Stimulated activated CD8-positive, alpha-beta memory T cell treated with anti-CD3 and anti-CD28 coated beads, Interleukin-12 subunit alpha, Interleukin-12 subunit beta, amount 100 ng/mL, for 1 hour (primary cell): ENCODE measurements at regions not wholly inside any gene's neighbourhood (a gene's known extent, or its start where the extent isn't known, plus 50 kb on each side); places are given as distances from the start of the nearest gene placed in this dataset.
A peak's percentile ranks its signal among the peaks of the same experiment; 100 is the strongest.

Source experiments
- DNase-seq: peaks from one replicate; pipeline ENCODE4 v3.0.0-alpha.2; 2020; ENCODE audit warnings: low read depth

DNA sequence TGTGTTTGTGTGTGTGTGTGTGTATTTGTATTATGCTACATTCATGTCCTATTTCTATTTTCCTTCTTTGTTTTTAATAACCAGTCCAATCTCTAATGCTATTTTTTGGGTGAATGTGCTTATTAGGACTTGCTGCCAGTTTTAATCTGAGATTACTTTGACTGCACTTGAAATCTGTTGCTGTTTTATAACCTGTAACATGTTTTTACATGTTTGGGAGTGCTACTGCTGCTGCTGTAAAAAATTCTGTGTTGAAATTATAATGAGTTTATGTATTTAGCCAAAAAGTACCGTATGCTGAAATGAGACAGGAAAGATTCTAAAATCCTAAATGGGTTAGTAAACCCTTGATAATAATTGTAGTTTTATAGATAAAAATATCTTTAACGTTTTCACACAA, 104.7 kb upstream of the SSBP2 start:
- DNase-seq: no peak

GRCh38 chr5:81854915-81855314, 104.0 kb upstream of the SSBP2 start:
- no peak for DNase-seq

DNA sequence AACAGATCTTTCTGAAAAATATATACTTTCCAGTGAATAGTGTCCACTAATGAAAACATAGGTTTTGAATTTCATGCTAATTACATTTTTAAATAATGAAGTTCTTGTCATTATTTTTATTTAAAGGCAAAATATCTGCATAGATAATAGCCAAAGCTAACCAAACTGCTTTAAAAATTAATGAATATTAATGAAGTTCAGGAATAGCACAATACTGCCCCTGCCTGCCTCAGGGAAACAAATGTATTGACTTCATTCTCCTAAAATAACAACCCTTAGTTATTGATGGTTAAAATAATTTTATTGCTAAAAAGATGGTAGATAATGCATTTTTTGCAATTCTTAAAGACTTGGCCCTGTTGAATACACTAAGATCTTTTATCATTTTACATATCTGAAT, 103.6 kb upstream of the SSBP2 start:
- DNase-seq: no peak

- no peak for DNase-seq
Measured at GRCh38 chr5:81853030-81853357, 102.1 kb upstream of the SSBP2 start.

GRCh38 chr5:81852291-81853029, 101.6 kb upstream of the SSBP2 start:
- no peak for DNase-seq

- peak; percentile 77 for DNase-seq
Measured at GRCh38 chr5:81851481-81852178, 100.7 kb upstream of the SSBP2 start.

DNA sequence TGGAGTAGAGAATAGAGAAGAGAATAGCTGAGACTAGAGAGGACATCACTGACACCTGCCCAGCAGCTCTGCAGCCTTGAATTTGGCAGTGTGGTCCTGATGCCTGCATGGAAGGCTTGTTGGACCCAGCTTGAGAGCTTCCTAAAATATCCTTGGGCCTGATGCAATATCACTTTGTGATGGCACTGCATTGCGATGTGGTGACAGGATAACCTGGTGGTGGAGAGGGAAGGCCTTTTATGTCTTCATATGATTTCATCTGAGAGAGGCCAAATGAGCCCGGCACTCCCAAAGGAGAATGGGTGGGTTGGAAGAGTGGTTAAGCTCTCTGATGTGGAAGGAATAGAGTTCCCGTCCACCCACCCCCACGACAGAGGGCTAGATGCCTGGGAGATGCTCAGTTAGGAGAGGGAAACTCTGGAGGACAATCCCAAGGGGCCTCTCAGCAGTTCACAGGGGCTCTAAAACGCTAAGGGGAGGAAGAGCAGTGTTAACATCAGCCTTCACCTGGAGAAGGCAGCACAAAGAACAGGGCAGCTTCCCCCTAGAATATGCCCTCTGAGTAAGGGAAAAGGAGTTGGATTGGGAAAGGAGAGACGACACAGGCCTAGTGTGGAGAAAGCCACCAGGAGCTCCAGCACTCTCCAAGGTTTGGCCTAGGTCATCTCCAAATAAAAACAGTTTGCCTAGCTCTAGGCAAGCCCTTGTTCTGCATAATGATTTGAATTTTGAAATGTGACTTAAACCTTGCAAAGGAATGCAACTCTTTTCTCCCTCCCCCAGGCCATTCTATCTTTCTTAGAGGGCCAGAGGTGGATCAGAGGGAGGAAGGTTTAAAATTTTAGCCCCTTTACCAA, 99.8 kb upstream of the SSBP2 start:
- DNase-seq: no peak

DNA sequence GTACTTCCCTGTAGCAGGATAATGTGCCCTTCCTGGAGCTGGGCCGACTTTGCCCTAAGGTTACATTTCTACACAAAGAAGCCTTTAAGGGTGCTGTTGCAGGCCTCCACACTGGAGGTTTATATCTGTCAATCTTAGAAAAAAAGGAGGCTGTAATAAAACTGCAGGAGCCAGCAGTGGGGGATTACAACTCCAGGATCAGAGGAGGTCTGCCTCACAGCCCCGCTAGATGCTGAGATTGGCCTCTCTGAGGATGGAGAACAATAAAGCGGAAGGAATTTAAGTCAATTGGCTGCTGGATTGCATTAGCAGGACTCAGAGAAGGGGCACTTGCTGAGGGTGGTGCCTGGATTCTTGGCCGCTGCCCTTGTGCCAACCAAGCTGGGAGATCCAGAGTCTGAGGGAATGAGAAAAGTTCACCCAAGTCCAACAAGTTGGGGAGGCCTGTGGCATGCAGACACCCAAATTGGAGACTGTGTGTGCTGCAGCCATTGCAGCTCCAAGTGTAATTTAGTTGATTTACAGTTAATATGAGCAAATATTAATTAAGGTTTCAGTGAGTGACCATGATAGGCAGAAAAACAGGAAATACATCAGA, 99.0 kb upstream of the SSBP2 start:
- DNase-seq: no peak

GRCh38 chr5:81848362-81848880, 97.5 kb upstream of the SSBP2 start:
- no peak for DNase-seq

DNA sequence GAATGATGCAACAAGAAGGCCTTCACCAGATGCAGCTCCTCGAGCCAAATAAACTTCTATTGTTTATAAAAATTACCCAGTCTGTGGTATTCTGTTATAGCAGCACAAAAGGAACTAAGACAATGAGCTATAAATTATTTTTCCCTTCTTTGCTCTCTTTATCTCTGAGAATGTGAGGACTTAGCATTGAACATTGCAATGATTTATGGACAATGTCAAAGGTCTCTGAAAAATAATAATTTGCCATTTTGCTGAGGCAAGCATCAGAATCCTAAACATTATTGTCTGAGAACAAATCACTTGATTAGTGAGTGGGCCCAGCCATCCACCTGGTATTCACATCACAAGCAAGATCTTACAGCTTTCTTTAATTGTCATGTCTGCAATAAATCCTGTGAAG, 95.4 kb upstream of the SSBP2 start:
- no peak for DNase-seq

- DNase-seq: no peak
Measured at GRCh38 chr5:81843845-81844244, 92.9 kb upstream of the SSBP2 start.

DNA sequence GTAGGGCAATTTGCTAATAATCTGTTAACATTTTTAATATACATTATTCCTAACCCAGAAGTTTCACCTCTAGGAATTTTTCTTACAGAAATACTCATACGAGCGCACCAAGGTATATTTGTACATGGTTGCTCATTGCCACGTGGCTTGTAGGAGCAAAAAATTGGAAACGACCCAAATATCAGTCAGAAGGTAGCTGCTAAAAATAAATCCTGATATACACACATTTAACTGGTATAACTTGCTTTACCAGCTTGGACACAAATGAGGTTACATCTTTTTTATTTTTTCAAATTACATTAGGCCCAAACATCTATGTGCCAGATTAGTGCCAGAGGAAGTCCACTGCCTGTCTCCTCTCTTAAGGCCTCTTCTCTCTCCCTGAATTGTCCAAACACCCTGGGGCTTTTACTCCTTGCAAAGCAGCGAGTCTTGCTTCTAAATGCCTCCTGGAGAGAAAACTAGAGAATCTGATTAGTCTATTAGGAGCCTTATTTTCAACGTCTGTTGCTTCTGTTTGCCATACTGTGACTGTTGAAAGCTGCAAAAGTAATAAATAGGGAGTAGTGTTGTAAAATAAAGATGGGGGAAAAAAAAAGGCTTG, 92.0 kb upstream of the SSBP2 start:
- DNase-seq: no peak

DNA sequence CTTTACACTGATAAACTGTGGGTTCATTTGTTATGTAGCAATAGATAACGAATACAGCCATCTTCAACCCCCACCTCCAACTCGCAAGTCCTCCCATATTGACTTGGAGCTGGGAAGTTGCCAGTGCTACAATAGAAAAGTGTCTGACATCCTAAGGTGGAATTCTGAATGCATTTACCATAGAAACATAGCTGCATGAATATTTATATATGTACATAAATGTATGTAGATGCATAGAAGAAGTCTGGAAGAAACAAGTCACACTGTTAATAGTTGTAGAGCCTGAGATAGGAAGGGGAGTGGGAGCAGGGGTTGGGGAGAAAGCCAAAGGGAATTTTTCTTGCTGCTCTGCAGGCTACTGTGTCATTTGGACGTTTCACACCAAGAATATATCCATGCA, 88.1 kb upstream of the SSBP2 start:
- no peak for DNase-seq

- DNase-seq: no peak
Measured at GRCh38 chr5:81838307-81838906, 87.5 kb upstream of the SSBP2 start.

DNA sequence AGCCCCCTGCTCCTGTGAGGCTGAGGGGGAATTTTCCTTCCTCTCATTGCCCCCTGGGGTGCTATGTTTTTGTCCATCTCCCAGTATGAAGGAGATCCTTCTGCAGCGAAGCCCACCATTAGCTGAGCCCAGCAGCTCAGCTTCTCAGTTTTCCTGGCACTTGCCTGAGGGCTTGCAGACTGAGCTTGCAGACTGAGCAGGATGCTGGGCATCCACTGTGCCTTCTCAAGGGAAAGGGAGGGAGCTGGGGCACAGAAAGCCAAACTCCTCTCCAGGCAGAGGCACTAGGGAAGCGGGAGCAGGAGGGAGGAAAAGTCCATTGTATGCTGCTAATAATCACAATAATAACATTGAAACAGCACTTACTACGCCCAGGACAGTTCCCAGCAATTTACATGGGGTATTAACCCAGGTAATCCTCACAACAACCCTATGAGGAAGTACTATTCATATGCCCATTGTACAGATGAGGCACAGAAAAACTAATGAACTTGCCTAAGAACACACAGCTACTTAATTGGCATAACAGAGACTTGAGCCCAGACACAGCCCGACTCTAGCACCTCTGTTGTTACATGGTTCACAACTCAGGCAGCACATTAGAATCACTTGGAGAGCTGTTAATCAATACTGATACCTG, 86.9 kb upstream of the SSBP2 start:
- DNase-seq: no peak

DNA sequence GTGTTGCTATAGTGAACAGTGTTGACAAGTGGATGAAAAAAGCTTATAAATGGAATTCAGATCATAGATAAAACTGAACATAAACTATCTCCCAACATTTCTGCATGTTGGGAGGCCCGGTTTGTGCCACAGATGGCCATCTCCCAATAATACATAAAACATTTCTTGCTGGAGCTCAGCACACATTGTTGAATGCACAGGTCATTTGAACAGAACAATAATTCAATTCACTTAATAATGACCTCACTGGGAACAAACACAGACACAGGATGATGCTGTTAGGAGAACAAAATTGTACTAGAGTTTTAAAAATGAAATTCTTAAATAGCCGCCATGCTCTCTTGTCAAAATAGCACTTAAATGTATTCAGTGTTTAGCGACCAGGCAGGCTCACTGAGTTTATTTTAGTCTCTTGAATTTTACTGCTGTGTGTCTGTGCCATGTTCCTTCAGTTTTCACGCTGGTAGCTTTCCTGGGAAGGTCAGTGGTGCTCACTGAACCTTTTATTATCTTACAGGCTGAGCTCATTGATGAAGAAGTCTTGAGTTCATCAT, 85.0 kb upstream of the SSBP2 start:
- DNase-seq: no peak

GRCh38 chr5:81834021-81834660, 83.2 kb upstream of the SSBP2 start:
- no peak for DNase-seq

DNA sequence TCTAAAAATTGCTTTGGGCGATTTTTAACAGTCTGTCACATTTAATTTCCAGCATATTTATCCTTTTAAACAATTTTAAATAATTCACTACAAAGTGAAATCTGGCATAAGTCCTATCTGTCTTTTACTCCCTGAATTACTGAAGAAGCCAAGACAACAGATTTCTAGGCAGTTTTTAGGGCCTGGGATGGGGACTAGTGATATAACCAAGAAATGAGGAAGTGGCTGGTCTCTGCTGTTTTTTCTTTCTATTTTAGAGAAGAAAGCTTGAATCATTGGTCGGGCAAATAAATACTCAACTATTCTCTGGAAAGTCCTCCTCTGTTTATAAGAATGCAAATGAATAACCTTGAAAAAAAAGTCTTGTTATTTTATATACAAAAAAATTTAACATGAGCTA, 79.7 kb upstream of the SSBP2 start:
- no peak for DNase-seq

DNA sequence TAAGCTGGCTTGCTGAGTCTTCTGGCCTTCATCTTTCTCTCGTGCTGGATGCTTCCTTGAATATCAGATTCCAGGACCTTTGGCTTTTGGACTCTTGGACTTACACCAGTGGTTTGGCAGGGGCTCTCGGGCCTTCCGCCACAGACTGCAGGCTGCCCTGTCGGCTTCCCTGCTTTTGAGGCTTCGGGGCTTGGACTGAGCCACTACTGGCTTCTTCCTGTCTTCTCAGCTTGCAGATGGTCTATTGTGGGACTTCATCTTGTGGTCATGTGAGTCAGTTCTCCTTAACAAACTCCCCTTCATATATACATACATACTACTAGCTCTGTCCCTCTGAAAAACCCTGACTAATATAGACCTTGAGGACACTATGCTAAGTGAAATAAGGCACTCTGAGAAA, 78.3 kb upstream of the SSBP2 start:
- DNase-seq: no peak

GRCh38 chr5:81827500-81827899, 76.6 kb upstream of the SSBP2 start:
- no peak for DNase-seq
